Naive thymus-derived CD8-positive, alpha-beta T cell (primary cell): ENCODE measurements at regions not wholly inside any gene's neighbourhood (a gene's known extent, or its start where the extent isn't known, plus 50 kb on each side); places are given as distances from the start of the nearest gene placed in this dataset.

Experiments
- ATAC-seq, 2 donors: fragments of 150-1000 bp; cut with Tn5 transposase in 1 of 2; sonication (Bioruptor Pico), chemical (Tn5 transposase) in 1 of 2; 1 replicate in 1 of 2; 2 replicates in 1 of 2; pipeline ENCODE4 v1.10.0; 2021; ENCODE audit warnings: mild to moderate bottlenecking in 2 of 2, moderate library complexity in 2 of 2
- POLR2A ChIA-PET: fragments of 350-600 bp; sonication (Branson Sonifier 250); formaldehyde crosslinking; loops from one replicate; lab custom pipeline; 2021; ENCODE audit warnings: antibody characterized with exemption; lab: Charles Lee
- DNase-seq, 10 donors: peaks; one replicate each; pipeline versions ENCODE4 v3.0.0 to v3.0.0-alpha.2; 2020 to 2022
- H3K27ac Mint-ChIP-seq, 10 donors: one replicate each; pipeline ENCODE4 v1.8.0; 2020 to 2022; ENCODE audit warnings: mild to moderate bottlenecking in 10 of 10, mixed read lengths in 10 of 10, moderate library complexity in 4 of 10, inconsistent platforms in 1 of 10
- H3K27me3 Mint-ChIP-seq, 5 donors: one replicate each; pipeline ENCODE4 v1.8.0; 2021 to 2022; ENCODE audit warnings: mixed read lengths in 5 of 5
- H3K36me3 Mint-ChIP-seq, 3 donors: one replicate each; pipeline ENCODE4 v1.8.0; 2020 to 2022; ENCODE audit warnings: mixed read lengths in 3 of 3, mild to moderate bottlenecking in 2 of 3, inconsistent platforms in 1 of 3
- H3K4me1 Mint-ChIP-seq, 4 donors: one replicate each; pipeline ENCODE4 v1.8.0; 2021 to 2022; ENCODE audit warnings: mixed read lengths in 4 of 4
- H3K4me3 Mint-ChIP-seq, 10 donors: one replicate each; pipeline ENCODE4 v1.8.0; 2020 to 2022; ENCODE audit warnings: mild to moderate bottlenecking in 10 of 10, mixed read lengths in 10 of 10, moderate library complexity in 6 of 10, inconsistent platforms in 1 of 10
- H3K9me3 Mint-ChIP-seq, 9 donors: one replicate each; pipeline ENCODE4 v1.8.0; 2020 to 2022; ENCODE audit warnings: mixed read lengths in 9 of 9, mild to moderate bottlenecking in 3 of 9, inconsistent platforms in 1 of 9, moderate library complexity in 1 of 9

GRCh38 chr16:56140645-56141044 is 50.6 kb upstream of the GNAO1 start:
- Mint-ChIP-seq H3K36me3 (no peaks in the 10 kb centered on the region), H3K4me1 (peaks cover 0 to 5% (median 4%) of the 10 kb centered on the region in 4 donors), H3K4me3 (no peak overlapping the region), H3K27me3 (peaks cover 25 to 58% (median 31%) of the 10 kb centered on the region in 5 donors), H3K9me3 (peaks cover 0 to 4% (median 0%) of the 10 kb centered on the region in 9 donors), H3K27ac (no peak overlapping the region)
- DNase-seq (no peak), ATAC-seq (no peak)
- POLR2A ChIA-PET = no interaction called here

GRCh38 chr16:56137269-56137668 is 54.0 kb upstream of the GNAO1 start:
- ATAC-seq (no peak), DNase-seq (no peak)
- Mint-ChIP-seq H3K4me1 (peaks cover 0 to 5% (median 4%) of the 10 kb centered on the region in 4 donors), H3K27me3 (peaks cover 13 to 24% (median 19%) of the 10 kb centered on the region in 5 donors), H3K27ac (no peak overlapping the region), H3K4me3 (peak overlapping the region in 1 of 10 donors; percentile 23), H3K36me3 (no peaks in the 10 kb centered on the region), H3K9me3 (peaks cover 0 to 4% (median 0%) of the 10 kb centered on the region in 9 donors)
- POLR2A ChIA-PET = no interaction called here

GRCh38 chr16:56136256-56136655 is 55.0 kb upstream of the GNAO1 start:
- ATAC-seq = no peak
- H3K4me3 Mint-ChIP-seq = no peak overlapping the region
- DNase-seq = no peak
- no peak overlapping the region for H3K27ac Mint-ChIP-seq
- peaks cover 0 to 4% (median 0%) of the 10 kb centered on the region in 9 donors for H3K9me3 Mint-ChIP-seq
- H3K4me1 Mint-ChIP-seq = peaks cover 0 to 5% (median 4%) of the 10 kb centered on the region in 4 donors
- POLR2A ChIA-PET = no interaction called here
- peaks cover 12 to 25% (median 18%) of the 10 kb centered on the region in 5 donors for H3K27me3 Mint-ChIP-seq
- no peaks in the 10 kb centered on the region for H3K36me3 Mint-ChIP-seq

- POLR2A ChIA-PET = no interaction called here
- peaks cover 0 to 4% (median 0%) of the 10 kb centered on the region in 9 donors for H3K9me3 Mint-ChIP-seq
- no peak overlapping the region for H3K4me3 Mint-ChIP-seq
- no peak for ATAC-seq
- no peak for DNase-seq
- no peaks in the 10 kb centered on the region for H3K36me3 Mint-ChIP-seq
- H3K27ac Mint-ChIP-seq = no peak overlapping the region
- H3K27me3 Mint-ChIP-seq = peaks cover 16 to 34% (median 19%) of the 10 kb centered on the region in 5 donors
- H3K4me1 Mint-ChIP-seq = peaks cover 0 to 5% (median 4%) of the 10 kb centered on the region in 4 donors
Measured at GRCh38 chr16:56134790-56135189, 56.5 kb upstream of the GNAO1 start.

- H3K27ac Mint-ChIP-seq = no peak overlapping the region
- H3K36me3 Mint-ChIP-seq = no peaks in the 10 kb centered on the region
- no peaks in the 10 kb centered on the region for H3K9me3 Mint-ChIP-seq
- H3K4me3 Mint-ChIP-seq = no peak overlapping the region
- peaks cover 17 to 69% (median 35%) of the 10 kb centered on the region in 5 donors for H3K27me3 Mint-ChIP-seq
- ATAC-seq = no peak
- no peaks in the 10 kb centered on the region for H3K4me1 Mint-ChIP-seq
- no peak for DNase-seq
- POLR2A ChIA-PET = no interaction called here
Measured at GRCh38 chr16:56125922-56126321, 65.4 kb upstream of the GNAO1 start.

- Mint-ChIP-seq H3K9me3 (no peaks in the 10 kb centered on the region), H3K27me3 (peaks cover 8 to 41% (median 12%) of the 10 kb centered on the region in 5 donors), H3K36me3 (no peaks in the 10 kb centered on the region), H3K4me3 (no peak overlapping the region), H3K27ac (no peak overlapping the region), H3K4me1 (no peaks in the 10 kb centered on the region)
- POLR2A ChIA-PET = no interaction called here
- DNase-seq = no peak
- ATAC-seq = no peak
Measured at GRCh38 chr16:56122251-56122650, 69.0 kb upstream of the GNAO1 start.

GRCh38 chr16:56121156-56121500 is 70.2 kb upstream of the GNAO1 start:
- Mint-ChIP-seq H3K9me3 (no peaks in the 10 kb centered on the region), H3K27me3 (peaks cover 7 to 33% (median 8%) of the 10 kb centered on the region in 5 donors), H3K36me3 (no peaks in the 10 kb centered on the region), H3K4me3 (no peak overlapping the region), H3K27ac (no peak overlapping the region), H3K4me1 (no peaks in the 10 kb centered on the region)
- no peak for DNase-seq
- POLR2A ChIA-PET = no interaction called here
- no peak for ATAC-seq

- Mint-ChIP-seq H3K27me3 (peaks cover 4 to 27% (median 7%) of the 10 kb centered on the region in 5 donors), H3K9me3 (no peaks in the 10 kb centered on the region), H3K4me1 (no peaks in the 10 kb centered on the region), H3K4me3 (no peak overlapping the region), H3K36me3 (no peaks in the 10 kb centered on the region), H3K27ac (no peak overlapping the region)
- POLR2A ChIA-PET = no interaction called here
- no peak for ATAC-seq
- DNase-seq = no peak
Measured at GRCh38 chr16:56120447-56121155, 70.7 kb upstream of the GNAO1 start.

- Mint-ChIP-seq H3K27ac (no peak overlapping the region), H3K36me3 (no peaks in the 10 kb centered on the region), H3K4me1 (no peaks in the 10 kb centered on the region), H3K9me3 (no peaks in the 10 kb centered on the region), H3K27me3 (peaks cover 0 to 16% (median 5%) of the 10 kb centered on the region in 5 donors), H3K4me3 (no peak overlapping the region)
- ATAC-seq = no peak
- DNase-seq = no peak
- POLR2A ChIA-PET = no interaction called here
Measured at GRCh38 chr16:56119133-56119532, 72.2 kb upstream of the GNAO1 start.

GRCh38 chr16:56116577-56116964 is 74.7 kb upstream of the GNAO1 start:
- Mint-ChIP-seq H3K4me1 (no peaks in the 10 kb centered on the region), H3K4me3 (no peak overlapping the region), H3K36me3 (no peaks in the 10 kb centered on the region), H3K27me3 (peaks cover 0 to 9% (median 6%) of the 10 kb centered on the region in 5 donors), H3K9me3 (no peaks in the 10 kb centered on the region), H3K27ac (no peak overlapping the region)
- no peak for ATAC-seq
- no peak for DNase-seq
- POLR2A ChIA-PET = no interaction called here

- no peak overlapping the region for H3K27ac Mint-ChIP-seq
- peaks cover 0 to 9% (median 5%) of the 10 kb centered on the region in 5 donors for H3K27me3 Mint-ChIP-seq
- no peaks in the 10 kb centered on the region for H3K36me3 Mint-ChIP-seq
- no peak overlapping the region for H3K4me3 Mint-ChIP-seq
- H3K9me3 Mint-ChIP-seq = no peaks in the 10 kb centered on the region
- POLR2A ChIA-PET = no interaction called here
- no peaks in the 10 kb centered on the region for H3K4me1 Mint-ChIP-seq
- no peak for ATAC-seq
- no peak for DNase-seq
Measured at GRCh38 chr16:56115817-56116576, 75.3 kb upstream of the GNAO1 start.

- POLR2A ChIA-PET = no interaction called here
- no peaks in the 10 kb centered on the region for H3K9me3 Mint-ChIP-seq
- no peak overlapping the region for H3K27ac Mint-ChIP-seq
- no peaks in the 10 kb centered on the region for H3K36me3 Mint-ChIP-seq
- peaks cover 0 to 10% (median 3%) of the 10 kb centered on the region in 5 donors for H3K27me3 Mint-ChIP-seq
- ATAC-seq (no peak), DNase-seq (no peak)
- H3K4me1 Mint-ChIP-seq = no peaks in the 10 kb centered on the region
- H3K4me3 Mint-ChIP-seq = no peak overlapping the region
Measured at GRCh38 chr16:56113223-56113622, 78.1 kb upstream of the GNAO1 start.

- no peaks in the 10 kb centered on the region for H3K9me3 Mint-ChIP-seq
- no peaks in the 10 kb centered on the region for H3K36me3 Mint-ChIP-seq
- H3K4me1 Mint-ChIP-seq = peaks cover 0 to 2% (median 0%) of the 10 kb centered on the region in 4 donors
- peaks cover 0 to 13% (median 6%) of the 10 kb centered on the region in 5 donors for H3K27me3 Mint-ChIP-seq
- POLR2A ChIA-PET = no interaction called here
- no peak overlapping the region for H3K4me3 Mint-ChIP-seq
- DNase-seq (no peak), ATAC-seq (no peak)
- no peak overlapping the region for H3K27ac Mint-ChIP-seq
Measured at GRCh38 chr16:56111100-56111499, 80.2 kb upstream of the GNAO1 start.
